Right atrium auricular region (tissue), 2 donors: ENCODE measurements at regions not wholly inside any gene's neighbourhood (a gene's known extent, or its start where the extent isn't known, plus 50 kb on each side); places are given as distances from the start of the nearest gene placed in this dataset.

ENCODE experiments used
- DNase-seq: peaks from one replicate; pipeline ENCODE4 v3.0.0-alpha.2; 2019; ENCODE audit warnings: low spot score
- H3K27ac ChIP-seq, 2 donors: fragments of 200-600 bp; sonication (generic); 1 replicate in 1 of 2; 2 replicates in 1 of 2; pipeline ENCODE4 v1.5.1; 2016 to 2019
- H3K27me3 ChIP-seq, 2 donors: fragments of 200-600 bp; sonication (generic); one replicate each; pipeline versions ENCODE4 v1.5.1 to v1.6.0; 2017 to 2019
- H3K36me3 ChIP-seq: fragments of 200-600 bp; sonication (generic); one replicate; pipeline ENCODE4 v1.5.1; 2016
- H3K4me1 ChIP-seq, 2 donors: fragments of 200-600 bp; sonication (generic); one replicate each; pipeline versions ENCODE4 v1.5.1 to v1.6.0; 2017 to 2019
- H3K4me3 ChIP-seq, 2 donors: fragments of 200-600 bp; sonication (generic); 1 replicate in 1 of 2; 2 replicates in 1 of 2; pipeline ENCODE4 v1.5.1; 2017 to 2019; ENCODE audit warnings: mild to moderate bottlenecking in 1 of 2, moderate library complexity in 1 of 2
- H3K9me3 ChIP-seq, 2 donors: fragments of 200-600 bp; sonication (generic); one replicate each; pipeline ENCODE4 v1.5.1; 2019
- CTCF ChIP-seq, 2 donors: fragments of 200-600 bp; sonication (generic); IDR thresholded peaks; one replicate each; pipeline ENCODE4 v1.5.1; 2019; ENCODE audit warnings: antibody characterized with exemption in 2 of 2

DNA sequence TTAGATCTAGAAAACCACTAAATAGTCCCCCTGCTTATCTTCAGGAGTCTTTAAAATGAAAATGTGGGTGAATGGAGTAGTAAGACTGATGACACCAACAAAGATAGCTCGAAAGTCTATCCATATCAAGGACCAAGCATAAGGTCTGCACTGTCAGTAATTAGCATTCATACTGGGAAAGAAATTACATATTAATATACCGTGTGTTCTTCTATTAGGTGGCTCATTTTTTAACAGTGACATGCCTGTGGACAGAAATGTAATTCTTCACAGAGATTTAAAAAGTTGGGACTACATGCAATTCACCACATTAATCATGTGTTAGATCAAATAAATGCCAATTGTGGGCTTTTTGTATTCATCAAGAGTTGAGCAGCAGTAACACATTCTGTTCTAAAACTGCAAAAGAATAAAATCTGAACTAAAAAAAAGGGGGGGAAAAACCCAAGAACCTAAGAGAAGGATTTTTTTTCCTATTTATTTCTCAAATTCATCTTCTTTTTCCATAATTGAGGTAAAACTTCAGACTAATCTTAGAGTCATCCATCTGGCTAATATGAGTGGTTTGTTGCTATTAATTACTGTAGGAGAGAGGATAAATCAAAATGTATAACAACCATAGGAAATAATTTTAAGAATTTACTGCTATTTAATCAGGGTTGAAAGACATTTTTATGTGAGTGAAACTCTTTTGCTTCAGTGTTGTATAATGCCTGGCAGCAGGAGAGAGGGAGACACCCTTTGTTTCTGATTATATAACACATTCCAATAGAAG is 386.7 kb upstream of the IGFBP7 start:
- Histone ChIP-seq H3K27ac (no peak overlapping the region), H3K9me3 (no peaks in the 10 kb centered on the region), H3K27me3 (no peaks in the 10 kb centered on the region), H3K4me1 (no peaks in the 10 kb centered on the region), H3K36me3 (no peaks in the 10 kb centered on the region), H3K4me3 (no peak overlapping the region)
- TF ChIP-seq CTCF (IDR thresholded peaks at IDR 0.05): no peak
- no peak for DNase-seq

- no peak overlapping the region for H3K4me3 ChIP-seq
- no peaks in the 10 kb centered on the region for H3K9me3 ChIP-seq
- no peaks in the 10 kb centered on the region for H3K4me1 ChIP-seq
- no peak for DNase-seq
- no peaks in the 10 kb centered on the region for H3K27me3 ChIP-seq
- TF ChIP-seq CTCF (IDR thresholded peaks at IDR 0.05): no peak
- no peaks in the 10 kb centered on the region for H3K36me3 ChIP-seq
- no peak overlapping the region for H3K27ac ChIP-seq
Measured at GRCh38 chr4:57494821-57495220, 384.6 kb upstream of the IGFBP7 start.

DNA sequence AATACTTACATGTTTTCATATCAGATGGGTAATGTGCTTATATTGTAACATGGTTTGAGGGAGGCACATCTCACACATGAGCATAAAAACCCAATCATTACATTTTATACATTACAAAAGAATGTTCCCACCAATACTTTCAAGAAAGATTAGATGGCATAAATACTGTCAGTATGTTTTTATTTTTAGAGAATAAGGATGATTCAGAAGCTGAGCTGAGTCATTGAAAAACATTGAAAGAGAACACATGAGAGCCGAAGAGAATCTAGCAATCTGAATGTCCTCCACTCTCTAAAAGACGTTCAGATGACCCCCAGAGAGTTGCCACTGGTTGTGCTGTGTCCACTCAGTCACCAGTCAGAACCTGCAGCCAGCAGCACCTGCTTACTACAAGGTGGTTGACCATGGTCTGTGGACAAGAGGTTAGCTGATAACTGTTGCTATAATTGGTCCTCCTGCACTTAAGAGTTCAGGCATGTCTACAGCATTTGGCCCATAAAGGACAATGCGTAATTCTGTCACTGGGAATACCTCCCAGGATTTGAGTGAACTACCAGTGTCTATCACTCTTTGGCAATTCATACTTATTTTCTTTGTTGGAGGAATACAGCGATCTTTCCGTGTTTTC is 382.2 kb upstream of the IGFBP7 start:
- Histone ChIP-seq H3K9me3 (no peaks in the 10 kb centered on the region), H3K36me3 (no peaks in the 10 kb centered on the region), H3K4me3 (no peak overlapping the region), H3K27ac (no peak overlapping the region), H3K4me1 (no peaks in the 10 kb centered on the region), H3K27me3 (no peaks in the 10 kb centered on the region)
- DNase-seq: no peak
- TF ChIP-seq CTCF (IDR thresholded peaks at IDR 0.05): no peak

DNA sequence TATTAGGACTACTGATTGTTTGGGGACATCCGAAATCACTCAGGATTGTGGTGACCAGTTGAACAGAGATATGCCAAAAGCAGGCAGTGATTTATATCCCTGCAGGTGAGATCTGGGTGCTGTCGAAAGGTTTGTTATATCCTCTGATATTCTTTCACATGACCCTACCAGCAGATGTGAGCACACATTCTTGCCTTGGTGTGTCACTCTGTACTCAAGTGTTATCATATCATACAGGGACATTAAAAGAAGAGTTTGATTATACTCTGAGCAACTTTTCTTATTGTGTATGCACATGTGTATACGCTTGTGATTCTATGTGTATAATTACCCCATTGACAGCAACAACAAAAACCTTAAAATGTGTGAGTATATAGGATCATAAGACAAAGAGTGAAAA is 381.2 kb upstream of the IGFBP7 start:
- DNase-seq: no peak
- Histone ChIP-seq H3K36me3 (no peaks in the 10 kb centered on the region), H3K9me3 (no peaks in the 10 kb centered on the region), H3K27ac (no peak overlapping the region), H3K4me3 (no peak overlapping the region), H3K27me3 (no peaks in the 10 kb centered on the region), H3K4me1 (no peaks in the 10 kb centered on the region)
- no peak for TF ChIP-seq CTCF (IDR thresholded peaks at IDR 0.05)

DNA sequence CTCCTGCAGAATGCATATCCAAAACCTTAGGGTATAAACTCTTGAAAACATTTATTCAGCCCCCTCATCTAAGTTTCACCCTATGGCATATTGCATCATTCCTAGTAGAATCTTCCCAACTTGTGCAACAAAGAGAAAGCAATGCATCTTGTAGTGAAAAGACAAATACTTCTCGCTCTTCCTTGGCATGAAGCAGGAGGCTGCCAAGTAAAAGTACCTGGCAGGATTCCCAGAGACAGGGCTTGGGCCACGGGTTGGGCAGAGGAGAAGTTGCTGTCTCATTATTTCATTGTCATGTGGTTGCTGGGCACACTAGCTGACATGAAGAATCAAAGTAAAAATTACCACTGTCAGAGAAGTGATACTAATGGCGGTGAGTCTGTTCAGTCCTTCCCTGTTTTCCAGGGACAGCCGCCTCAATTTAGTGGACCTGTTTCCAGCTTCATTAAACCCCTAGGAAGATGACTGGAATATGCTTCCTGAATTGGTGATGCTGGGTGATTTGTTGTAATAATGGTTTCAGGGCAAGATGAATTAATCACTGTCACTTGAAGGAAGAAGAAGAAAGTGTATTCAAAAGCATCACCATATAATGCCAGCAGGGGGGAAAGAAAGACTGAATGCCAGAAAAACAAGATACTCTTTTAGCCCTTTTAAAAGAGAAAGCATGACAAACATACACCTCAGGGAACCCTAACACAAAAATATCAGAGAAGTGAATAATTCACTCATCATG is 380.5 kb upstream of the IGFBP7 start:
- H3K27ac ChIP-seq: no peak overlapping the region
- no peak for TF ChIP-seq CTCF (IDR thresholded peaks at IDR 0.05)
- H3K4me3 ChIP-seq: no peak overlapping the region
- no peaks in the 10 kb centered on the region for H3K27me3 ChIP-seq
- no peaks in the 10 kb centered on the region for H3K9me3 ChIP-seq
- no peak for DNase-seq
- no peaks in the 10 kb centered on the region for H3K4me1 ChIP-seq
- no peaks in the 10 kb centered on the region for H3K36me3 ChIP-seq
